ENCODE measurements at regions not wholly inside any gene's neighbourhood (a gene's known extent, or its start where the extent isn't known, plus 50 kb on each side); places are given as distances from the start of the nearest gene placed in this dataset.

DNA sequence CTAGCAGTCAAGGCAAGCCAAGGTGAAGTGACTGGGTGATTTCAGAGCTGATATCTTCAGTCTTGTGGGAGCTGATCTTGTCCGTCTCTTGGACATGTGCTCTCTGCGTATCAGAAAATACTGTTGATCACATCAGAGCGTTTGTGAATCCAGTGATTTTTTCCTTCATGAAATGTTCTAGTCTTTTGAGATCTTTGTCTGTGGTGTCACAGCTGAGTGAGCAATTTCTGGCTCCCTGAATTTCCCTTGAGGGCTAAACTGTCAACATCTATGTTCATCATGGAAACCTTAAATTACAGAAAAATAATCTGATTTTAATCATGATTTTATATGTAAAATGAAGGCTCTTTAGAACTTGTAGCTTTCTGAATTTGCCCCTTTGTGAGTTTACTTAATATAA, 432.0 kb downstream of the CCDC85A start:
- TF ChIP-seq, protein P1, sequence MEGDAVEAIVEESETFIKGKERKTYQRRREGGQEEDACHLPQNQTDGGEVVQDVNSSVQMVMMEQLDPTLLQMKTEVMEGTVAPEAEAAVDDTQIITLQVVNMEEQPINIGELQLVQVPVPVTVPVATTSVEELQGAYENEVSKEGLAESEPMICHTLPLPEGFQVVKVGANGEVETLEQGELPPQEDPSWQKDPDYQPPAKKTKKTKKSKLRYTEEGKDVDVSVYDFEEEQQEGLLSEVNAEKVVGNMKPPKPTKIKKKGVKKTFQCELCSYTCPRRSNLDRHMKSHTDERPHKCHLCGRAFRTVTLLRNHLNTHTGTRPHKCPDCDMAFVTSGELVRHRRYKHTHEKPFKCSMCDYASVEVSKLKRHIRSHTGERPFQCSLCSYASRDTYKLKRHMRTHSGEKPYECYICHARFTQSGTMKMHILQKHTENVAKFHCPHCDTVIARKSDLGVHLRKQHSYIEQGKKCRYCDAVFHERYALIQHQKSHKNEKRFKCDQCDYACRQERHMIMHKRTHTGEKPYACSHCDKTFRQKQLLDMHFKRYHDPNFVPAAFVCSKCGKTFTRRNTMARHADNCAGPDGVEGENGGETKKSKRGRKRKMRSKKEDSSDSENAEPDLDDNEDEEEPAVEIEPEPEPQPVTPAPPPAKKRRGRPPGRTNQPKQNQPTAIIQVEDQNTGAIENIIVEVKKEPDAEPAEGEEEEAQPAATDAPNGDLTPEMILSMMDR (IDR thresholded peaks at IDR 0.05; ENCODE audit: low read length) = no peak
- no peak for TF ChIP-seq EZH2 (optimal IDR thresholded peaks at IDR 0.05; ENCODE audit: low read depth, low read length)
- no peak for TF ChIP-seq EZH2phosphoT487 (IDR thresholded peaks at IDR 0.05; ENCODE audit: low read length)
